HEK293 (cell line): ENCODE measurements at regions not wholly inside any gene's neighbourhood (a gene's known extent, or its start where the extent isn't known, plus 50 kb on each side); places are given as distances from the start of the nearest gene placed in this dataset.

Experiments used
- CTCF ChIA-PET: fragments of 350-600 bp; formaldehyde crosslinking; extraction: SDS; loops from one replicate; lab custom pipeline; 2021; ENCODE audit warnings: antibody characterized with exemption; lab: Yijun Ruan, JAX
- POLR2A ChIA-PET: fragments of 300-600 bp; formaldehyde crosslinking; extraction: SDS; loops from one replicate; lab custom pipeline; 2020; ENCODE audit warnings: antibody characterized with exemption, inconsistent platforms; lab: Yijun Ruan, JAX
- H3K27ac ChIP-seq: fragments of 200-500 bp; sonication (Bioruptor generic); 2 replicates; pipeline ENCODE4 v1.5.1; 2014; ENCODE audit warnings: low read depth, low read length, control low read depth, inconsistent platforms; ENCODE audit errors: extremely low read depth
- H3K36me3 ChIP-seq, 2 experiments: fragments of 200-500 bp in 1 of 2; sonication (Bioruptor generic) in 1 of 2; 1 replicate in 1 of 2; 2 replicates in 1 of 2; pipeline ENCODE4 v1.5.1; 2014 to 2017; ENCODE audit warnings: inconsistent platforms in 2 of 2, low read length in 2 of 2; ENCODE audit not compliant: control insufficient read depth in 2 of 2, insufficient read depth in 1 of 2
- H3K4me1 ChIP-seq: fragments of 200-500 bp; sonication (Bioruptor generic); 2 replicates; pipeline ENCODE4 v1.5.1; 2014; ENCODE audit warnings: mild to moderate bottlenecking, low read length, inconsistent platforms; ENCODE audit not compliant: control insufficient read depth, insufficient read depth
- H3K4me3 ChIP-seq: 2 replicates; pipeline ENCODE4 v1.5.1; 2011; ENCODE audit warnings: low read depth, mild to moderate bottlenecking, control low read depth, low read length, moderate library complexity
- H3K9me3 ChIP-seq: fragments of 200-500 bp; sonication (Bioruptor generic); 2 replicates; pipeline ENCODE4 v1.5.1; 2014; ENCODE audit warnings: low read depth, low read length, inconsistent platforms; ENCODE audit not compliant: control insufficient read depth, insufficient read depth
- FEZF1 ChIP-seq: fragments of 450-650 bp; formaldehyde crosslinking; IDR thresholded peaks from 2 replicates; pipeline ENCODE4 v1.5.1; 2016; ENCODE audit warnings: missing biosample characterization, missing genetic modification characterization
- HOXA7 ChIP-seq: sonication (generic); formaldehyde crosslinking; IDR thresholded peaks from 2 replicates; pipeline ENCODE4 v1.8.1; 2022; ENCODE audit warnings: missing genetic modification reagents, borderline replicate concordance
- KLF9 ChIP-seq: fragments of 450-650 bp; formaldehyde crosslinking; IDR thresholded peaks from 2 replicates; pipeline ENCODE4 v1.5.1; 2016; ENCODE audit warnings: missing biosample characterization, missing genetic modification characterization, low read depth
- RBAK ChIP-seq: fragments of 450-650 bp; formaldehyde crosslinking; IDR thresholded peaks from 2 replicates; pipeline ENCODE4 v1.5.1; 2016; ENCODE audit warnings: missing biosample characterization, missing genetic modification characterization
- ZBTB49 ChIP-seq: fragments of 450-650 bp; formaldehyde crosslinking; IDR thresholded peaks from 2 replicates; pipeline ENCODE4 v1.5.1; 2016; ENCODE audit warnings: missing biosample characterization, missing genetic modification characterization, low read depth
- ZEB2 ChIP-seq: fragments of 450-650 bp; formaldehyde crosslinking; IDR thresholded peaks from 2 replicates; pipeline ENCODE4 v1.5.1; 2016; ENCODE audit warnings: missing biosample characterization, missing genetic modification characterization
- ZNF140 ChIP-seq: fragments of 450-650 bp; formaldehyde crosslinking; IDR thresholded peaks from 2 replicates; pipeline ENCODE4 v1.5.1; 2016; ENCODE audit warnings: missing biosample characterization, missing genetic modification characterization
- ZNF24 ChIP-seq: fragments of 450-650 bp; formaldehyde crosslinking; IDR thresholded peaks from 2 replicates; pipeline ENCODE4 v1.5.1; 2016; ENCODE audit warnings: missing biosample characterization, missing genetic modification characterization
- ZNF274 ChIP-seq, 2 experiments: fragments of 200-500 bp in 1 of 2; fragments of 450-650 bp in 1 of 2; sonication (Bioruptor generic) in 1 of 2; formaldehyde crosslinking in 1 of 2; IDR thresholded peaks; 2 replicates each; pipeline versions ENCODE4 v1.5.1 to v1.6.1; 2014 to 2016; ENCODE audit warnings: borderline replicate concordance in 1 of 2, inconsistent platforms in 1 of 2, low read length in 1 of 2, missing biosample characterization in 1 of 2, missing genetic modification characterization in 1 of 2
- ZNF311 ChIP-seq: fragments of 450-650 bp; formaldehyde crosslinking; IDR thresholded peaks from 2 replicates; pipeline ENCODE4 v1.5.1; 2017; ENCODE audit warnings: missing biosample characterization, missing genetic modification characterization, borderline replicate concordance
- ZNF354C ChIP-seq: fragments of 450-650 bp; formaldehyde crosslinking; IDR thresholded peaks from 2 replicates; pipeline ENCODE4 v1.5.1; 2016; ENCODE audit warnings: missing biosample characterization, missing genetic modification characterization, low read depth, borderline replicate concordance
- ZNF449 ChIP-seq: fragments of 450-650 bp; formaldehyde crosslinking; IDR thresholded peaks from 2 replicates; pipeline ENCODE4 v1.5.1; 2017; ENCODE audit warnings: missing biosample characterization, mild to moderate bottlenecking, missing genetic modification characterization, moderate library complexity
- ZNF510 ChIP-seq: fragments of 450-650 bp; formaldehyde crosslinking; IDR thresholded peaks from 2 replicates; pipeline ENCODE4 v1.5.1; 2018; ENCODE audit warnings: mild to moderate bottlenecking, missing genetic modification characterization, missing biosample characterization; ENCODE audit not compliant: insufficient replicate concordance
- ZNF530 ChIP-seq: fragments of 450-650 bp; formaldehyde crosslinking; IDR thresholded peaks from 2 replicates; pipeline ENCODE4 v1.5.1; 2016; ENCODE audit warnings: low read depth, missing biosample characterization, missing genetic modification characterization
- ZNF561 ChIP-seq: fragments of 450-650 bp; IDR thresholded peaks from 2 replicates; pipeline ENCODE4 v1.5.1; 2018; ENCODE audit warnings: missing biosample characterization, missing genetic modification characterization, borderline replicate concordance
- ZNF580 ChIP-seq: fragments of 450-650 bp; formaldehyde crosslinking; IDR thresholded peaks from 2 replicates; pipeline ENCODE4 v1.5.1; 2016; ENCODE audit warnings: missing biosample characterization, missing genetic modification characterization
- ZNF585B ChIP-seq: fragments of 450-650 bp; formaldehyde crosslinking; IDR thresholded peaks from 2 replicates; pipeline ENCODE4 v1.5.1; 2016; ENCODE audit warnings: missing biosample characterization, missing genetic modification characterization
- ZNF610 ChIP-seq: fragments of 450-650 bp; formaldehyde crosslinking; IDR thresholded peaks from 2 replicates; pipeline ENCODE4 v1.5.1; 2016; ENCODE audit warnings: missing biosample characterization, missing genetic modification characterization, borderline replicate concordance
- ZNF621 ChIP-seq: fragments of 450-650 bp; formaldehyde crosslinking; IDR thresholded peaks from 2 replicates; pipeline ENCODE4 v1.5.1; 2017; ENCODE audit warnings: missing biosample characterization, missing genetic modification characterization
- ZNF639 ChIP-seq: fragments of 450-650 bp; formaldehyde crosslinking; IDR thresholded peaks from 2 replicates; pipeline ENCODE4 v1.5.1; 2016; ENCODE audit warnings: missing biosample characterization, missing genetic modification characterization
- ZNF645 ChIP-seq: fragments of 450-650 bp; formaldehyde crosslinking; IDR thresholded peaks from 2 replicates; pipeline ENCODE4; 2016; ENCODE audit warnings: missing biosample characterization, missing genetic modification characterization
- ZNF660 ChIP-seq: fragments of 450-650 bp; IDR thresholded peaks from 2 replicates; pipeline ENCODE4 v1.5.1; 2018; ENCODE audit warnings: missing biosample characterization, mild to moderate bottlenecking, missing genetic modification characterization
- ZNF670 ChIP-seq: fragments of 450-650 bp; formaldehyde crosslinking; IDR thresholded peaks from 2 replicates; pipeline ENCODE4 v1.5.1; 2016; ENCODE audit warnings: missing biosample characterization, missing genetic modification characterization, low read depth
- ZSCAN23 ChIP-seq: fragments of 450-650 bp; formaldehyde crosslinking; IDR thresholded peaks from 2 replicates; pipeline ENCODE4 v1.5.1; 2016; ENCODE audit warnings: missing biosample characterization, missing genetic modification characterization
- ZSCAN4 ChIP-seq: fragments of 450-650 bp; formaldehyde crosslinking; IDR thresholded peaks from 2 replicates; pipeline ENCODE4 v1.5.1; 2017; ENCODE audit warnings: missing biosample characterization, missing genetic modification characterization

GRCh38 chr6:113313841-113314240 is 543.3 kb upstream of the MARCKS start:
- TF ChIP-seq ZNF274 (IDR thresholded peaks at IDR 0.05; ENCODE audit: low read length), result no peak
- TF ChIP-seq ZNF274 (tag by site-specific recombination; IDR thresholded peaks at IDR 0.05; ENCODE audit: borderline replicate concordance), result no peak
- TF ChIP-seq ZSCAN23 (tag by site-specific recombination), result no peak
- no peak for TF ChIP-seq ZNF311 (tag by site-specific recombination)
- TF ChIP-seq ZNF621, result no peak
- no peak for TF ChIP-seq ZNF530 (tag by site-specific recombination)
- no peak for TF ChIP-seq ZNF510 (tag by site-specific recombination)
- TF ChIP-seq ZNF140 (tag by site-specific recombination), result no peak
- TF ChIP-seq ZNF561, result no peak
- no peak for TF ChIP-seq ZNF24 (tag by site-specific recombination)
- no peak for TF ChIP-seq ZNF645 (tag by site-specific recombination)
- H3K4me3 ChIP-seq, result no peak overlapping the region
- H3K27ac ChIP-seq, result no peak overlapping the region
- H3K36me3 ChIP-seq, result no peaks in the 10 kb centered on the region
- ChIA-PET POLR2A (no interaction called here), CTCF (interaction anchor here (0.6 kb wide), 2 partner anchors 71 to 1839 kb away, joined by 3 to 4 read pairs; no protein-coding TSS in a partner anchor)
- H3K4me1 ChIP-seq, result no peaks in the 10 kb centered on the region
- no peaks in the 10 kb centered on the region for H3K9me3 ChIP-seq

- CTCF ChIA-PET, result interaction anchor here (0.6 to 5.3 kb wide), 2 partner anchors 8 to 63 kb away, joined by 3 to 32 read pairs; no protein-coding TSS in a partner anchor
- H3K4me3 ChIP-seq, result no peak overlapping the region
- no peaks in the 10 kb centered on the region for H3K36me3 ChIP-seq
- POLR2A ChIA-PET, result no interaction called here
- no peak for TF ChIP-seq KLF9 (tag by site-specific recombination)
- no peak for TF ChIP-seq ZBTB49 (tag by site-specific recombination)
- TF ChIP-seq ZNF585B, result no peak
- no peaks in the 10 kb centered on the region for H3K4me1 ChIP-seq
- no peaks in the 10 kb centered on the region for H3K9me3 ChIP-seq
- H3K27ac ChIP-seq, result no peak overlapping the region
These were observed 542.0 kb upstream of the MARCKS start for GRCh38 chr6:113315165-113315564.

GRCh38 chr6:113315879-113316278 is 541.3 kb upstream of the MARCKS start:
- Histone ChIP-seq H3K27ac (no peak overlapping the region), H3K36me3 (no peaks in the 10 kb centered on the region), H3K4me1 (no peaks in the 10 kb centered on the region), H3K9me3 (no peaks in the 10 kb centered on the region), H3K4me3 (no peak overlapping the region)
- no peak for TF ChIP-seq ZNF580 (tag by site-specific recombination)
- TF ChIP-seq ZNF660 (tag by site-specific recombination), result no peak
- TF ChIP-seq ZNF639 (tag by site-specific recombination), result no peak
- TF ChIP-seq HOXA7, result no peak
- TF ChIP-seq ZNF449 (tag by site-specific recombination), result no peak
- TF ChIP-seq ZSCAN4, result no peak
- no peak for TF ChIP-seq ZEB2
- TF ChIP-seq FEZF1 (tag by site-specific recombination), result no peak
- no peak for TF ChIP-seq ZNF354C (tag by site-specific recombination)
- TF ChIP-seq ZNF610 (tag by site-specific recombination), result no peak
- TF ChIP-seq ZNF670, result no peak
- TF ChIP-seq RBAK (tag by site-specific recombination), result no peak
- CTCF ChIA-PET, result interaction anchor here (0.7 to 5.3 kb wide), 2 partner anchors 9 to 543 kb away, joined by 3 to 32 read pairs; no protein-coding TSS in a partner anchor
- POLR2A ChIA-PET, result no interaction called here
